ENCODE measurements at regions not wholly inside any gene's neighbourhood (a gene's known extent, or its start where the extent isn't known, plus 50 kb on each side); places are given as distances from the start of the nearest gene placed in this dataset.

GRCh38 chr2:217179854-217180253 is 320.0 kb upstream of the TNP1 start:
- H3K4me2 ChIP-seq (ENCODE audit: low read depth, low read length), result no peak overlapping the region
- no peaks in the 10 kb centered on the region for H3K79me2 ChIP-seq (ENCODE audit: insufficient read depth, low read length)
- POLR2A ChIA-PET, result no interaction called here
- TF ChIP-seq IRF1 (CRISPR knock-in tag; IDR thresholded peaks at IDR 0.05; ENCODE audit: low read depth), result no peak
- no peak overlapping the region for H3K9ac ChIP-seq (ENCODE audit: insufficient read depth, low read depth, low read length)
- H3K36me3 ChIP-seq (replicated peaks in 1 of 2; ENCODE audit: control insufficient read depth in 1 of 2, insufficient read depth in 2 of 2, low read length in 2 of 2), result no peaks in the 10 kb centered on the region
- no peak for DNase-seq (ENCODE audit: low spot score)
- no peaks in the 10 kb centered on the region for H3K9me3 ChIP-seq (ENCODE audit: low read length)
- no peaks in the 10 kb centered on the region; a peak in 1 of 5 replicates for H3K27me3 ChIP-seq (ENCODE audit: control insufficient read depth in 1 of 2, insufficient read depth in 2 of 2, low read length in 2 of 2)
- ATAC-seq, result no peak
- H3K4me1 ChIP-seq (ENCODE audit: insufficient read depth, low read length), result no peaks in the 10 kb centered on the region
- H2AFZ ChIP-seq (ENCODE audit: low read length), result no peak overlapping the region
- no peaks in the 10 kb centered on the region; the same call in 1 of the 2 replicates for H4K20me1 ChIP-seq (ENCODE audit: insufficient read depth, low read length)
- no peak for FAIRE-seq
- BruUV-seq (replicated peaks), result no TSS peak
- CTCF ChIA-PET (ENCODE audit: low intra/inter-chr PET ratio, low total read pairs), result no interaction called here
- in situ Hi-C loops (cut with HindIII; ENCODE audit: extremely low pct_ligation_motif_present, low pct_unique_long_range_greater_than_20kb) (no loop called here), intact Hi-C loops (cut with micrococcal nuclease; ENCODE audit: unreplicated experiment) (no loop called here)
- H3K4me3 ChIP-seq (replicated peaks in 1 of 3; ENCODE audit: insufficient read depth in 1 of 3, low read depth in 2 of 3, low read length in 3 of 3), result no peak overlapping the region
- 2% methylated on average over 2 of the region's 2 CpGs for WGBS (ENCODE audit: low lambda C conversion rate)
- no peak overlapping the region for H3K27ac ChIP-seq (ENCODE audit: extremely low read length, insufficient read depth, low read length)

GRCh38 chr2:217178341-217178740 is 318.5 kb upstream of the TNP1 start:
- POLR2A ChIA-PET, result no interaction called here
- H4K20me1 ChIP-seq (ENCODE audit: insufficient read depth, low read length), result no peaks in the 10 kb centered on the region; the same call in 1 of the 2 replicates
- intact Hi-C loops (cut with micrococcal nuclease; ENCODE audit: unreplicated experiment), result no loop called here

More at GRCh38 chr2:217178341-217178740, 318.5 kb upstream of the TNP1 start:
- DNase-seq (ENCODE audit: low spot score) (no peak), ATAC-seq (no peak), FAIRE-seq (no peak)
- H3K4me3 ChIP-seq (replicated peaks in 1 of 3; ENCODE audit: insufficient read depth in 1 of 3, low read depth in 2 of 3, low read length in 3 of 3), result no peak overlapping the region
- BruUV-seq (replicated peaks), result no TSS peak
- H3K9ac ChIP-seq (ENCODE audit: insufficient read depth, low read depth, low read length), result no peak overlapping the region
- H3K4me1 ChIP-seq (ENCODE audit: insufficient read depth, low read length), result no peaks in the 10 kb centered on the region
- no peaks in the 10 kb centered on the region for H3K36me3 ChIP-seq (replicated peaks in 1 of 2; ENCODE audit: control insufficient read depth in 1 of 2, insufficient read depth in 2 of 2, low read length in 2 of 2)
- no peaks in the 10 kb centered on the region; a peak in 1 of 5 replicates for H3K27me3 ChIP-seq (ENCODE audit: control insufficient read depth in 1 of 2, insufficient read depth in 2 of 2, low read length in 2 of 2)
- CTCF ChIA-PET (ENCODE audit: low intra/inter-chr PET ratio, low total read pairs), result no interaction called here
- H2AFZ ChIP-seq (ENCODE audit: low read length), result no peak overlapping the region
- H3K4me2 ChIP-seq (ENCODE audit: low read depth, low read length), result no peak overlapping the region
- in situ Hi-C loops (cut with HindIII; ENCODE audit: extremely low pct_ligation_motif_present, low pct_unique_long_range_greater_than_20kb), result no loop called here
- no peak overlapping the region for H3K27ac ChIP-seq (ENCODE audit: extremely low read length, insufficient read depth, low read length)
- TF ChIP-seq AKNA (CRISPR knock-in tag; IDR thresholded peaks at IDR 0.05; ENCODE audit: borderline replicate concordance) (no peak), ZNF782 (CRISPR knock-in tag; IDR thresholded peaks at IDR 0.05; ENCODE audit: borderline replicate concordance) (no peak)
- no peaks in the 10 kb centered on the region for H3K9me3 ChIP-seq (ENCODE audit: low read length)
- no peaks in the 10 kb centered on the region for H3K79me2 ChIP-seq (ENCODE audit: insufficient read depth, low read length)
